SK-N-MC (cell line): ENCODE measurements at regions not wholly inside any gene's neighbourhood (a gene's known extent, or its start where the extent isn't known, plus 50 kb on each side); places are given as distances from the start of the nearest gene placed in this dataset.

Experiments used
- EZH2 ChIP-seq: fragments of 200-600 bp; sonication (generic); IDR thresholded peaks from one replicate; pipeline ENCODE4 v1.6.1; 2017; ENCODE audit warnings: antibody characterized with exemption
- FOXP2 ChIP-seq: optimal IDR thresholded peaks from 2 replicates; pipeline ENCODE3; 2011; ENCODE audit warnings: mild to moderate bottlenecking, moderate library complexity; ENCODE audit not compliant: insufficient read depth; ENCODE audit errors: extremely low read length, control extremely low read depth
- POLR2AphosphoS5 ChIP-seq: IDR thresholded peaks from 2 replicates; pipeline ENCODE4 v1.6.1; 2012; ENCODE audit warnings: mild to moderate bottlenecking, low read depth, low read length, borderline replicate concordance

- TF ChIP-seq FOXP2 (no peak), EZH2 (no peak), POLR2AphosphoS5 (no peak)
These were observed 819.1 kb upstream of the EPHA5 start for GRCh38 chr4:66489370-66489769.
